GM06990 (cell line): ENCODE measurements at regions not wholly inside any gene's neighbourhood (a gene's known extent, or its start where the extent isn't known, plus 50 kb on each side); places are given as distances from the start of the nearest gene placed in this dataset.
"Not testable (repeated sequence)": the region's sequence is repeated elsewhere in the genome, so short reads cannot be mapped to it uniquely, and the experiment has no call there.

ENCODE experiments used
- DNase-seq: peaks from one replicate; pipeline ENCODE4 v3.0.0-alpha.2; 2011; ENCODE audit not compliant: insufficient read length; ENCODE audit errors: extremely low read depth
- H3K27me3 ChIP-seq: replicated peaks from 2 replicates; pipeline ENCODE4 v1.6.0; 2011; ENCODE audit warnings: low read length; ENCODE audit not compliant: control insufficient read depth, insufficient read depth
- H3K36me3 ChIP-seq: 2 replicates; pipeline ENCODE4 v1.5.1; 2011; ENCODE audit warnings: low read length; ENCODE audit not compliant: control insufficient read depth, insufficient read depth
- H3K4me3 ChIP-seq: replicated peaks from 2 replicates; pipeline ENCODE4 v1.5.1; 2011; ENCODE audit warnings: low read depth, mild to moderate bottlenecking, control low read depth, low read length
- TF ChIP-seq, protein P1 (sequence below): IDR thresholded peaks from 2 replicates; pipeline ENCODE4 v1.5.1; 2011; ENCODE audit warnings: low read length, control low read depth, mild to moderate bottlenecking, inconsistent platforms; ENCODE audit not compliant: insufficient read depth, poor library complexity, severe bottlenecking

DNA sequence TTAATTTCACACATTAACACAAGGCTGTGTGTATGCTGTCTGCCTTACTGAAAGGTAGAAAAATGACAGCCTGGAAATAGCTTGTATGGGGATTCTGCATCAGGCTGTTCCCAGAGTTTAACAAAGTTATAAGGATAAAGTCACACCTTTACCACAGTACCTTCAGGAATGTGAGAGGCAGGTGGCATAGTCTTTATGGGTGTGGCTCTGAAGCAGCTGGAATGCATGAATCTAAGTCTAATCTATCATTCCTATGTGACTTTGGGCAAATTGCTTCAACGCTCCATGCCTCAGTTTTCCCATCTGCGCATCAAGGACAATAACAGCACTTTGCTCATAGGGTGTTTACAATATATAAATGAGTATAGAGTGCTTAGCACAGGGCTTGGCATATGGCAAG is 84.2 kb upstream of the EGFL6 start:
- DNase-seq = no peak
- Histone ChIP-seq H3K4me3 (no peak overlapping the region), H3K27me3 (no peaks in the 10 kb centered on the region), H3K36me3 (no peaks in the 10 kb centered on the region)
- TF ChIP-seq, protein P1, sequence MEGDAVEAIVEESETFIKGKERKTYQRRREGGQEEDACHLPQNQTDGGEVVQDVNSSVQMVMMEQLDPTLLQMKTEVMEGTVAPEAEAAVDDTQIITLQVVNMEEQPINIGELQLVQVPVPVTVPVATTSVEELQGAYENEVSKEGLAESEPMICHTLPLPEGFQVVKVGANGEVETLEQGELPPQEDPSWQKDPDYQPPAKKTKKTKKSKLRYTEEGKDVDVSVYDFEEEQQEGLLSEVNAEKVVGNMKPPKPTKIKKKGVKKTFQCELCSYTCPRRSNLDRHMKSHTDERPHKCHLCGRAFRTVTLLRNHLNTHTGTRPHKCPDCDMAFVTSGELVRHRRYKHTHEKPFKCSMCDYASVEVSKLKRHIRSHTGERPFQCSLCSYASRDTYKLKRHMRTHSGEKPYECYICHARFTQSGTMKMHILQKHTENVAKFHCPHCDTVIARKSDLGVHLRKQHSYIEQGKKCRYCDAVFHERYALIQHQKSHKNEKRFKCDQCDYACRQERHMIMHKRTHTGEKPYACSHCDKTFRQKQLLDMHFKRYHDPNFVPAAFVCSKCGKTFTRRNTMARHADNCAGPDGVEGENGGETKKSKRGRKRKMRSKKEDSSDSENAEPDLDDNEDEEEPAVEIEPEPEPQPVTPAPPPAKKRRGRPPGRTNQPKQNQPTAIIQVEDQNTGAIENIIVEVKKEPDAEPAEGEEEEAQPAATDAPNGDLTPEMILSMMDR = no peak

DNA sequence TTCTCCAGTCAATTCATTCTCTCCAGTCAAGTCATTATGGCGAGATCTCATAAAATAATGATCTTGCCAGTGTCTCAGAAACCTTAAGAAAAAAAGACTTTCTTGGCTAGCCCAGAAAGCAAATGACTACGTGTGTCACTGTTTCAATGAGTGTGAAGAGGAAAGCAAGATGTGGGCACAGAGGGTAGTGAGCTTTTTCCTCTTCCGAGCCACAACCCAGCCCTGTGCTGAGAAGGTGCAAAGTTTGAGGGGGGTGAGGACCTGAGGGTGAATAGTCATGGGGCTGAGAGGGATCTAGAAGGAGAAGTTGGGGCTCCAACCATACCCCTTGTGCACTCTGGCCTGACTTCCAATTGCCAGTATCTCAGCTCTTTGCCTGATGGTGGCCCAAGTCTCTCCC is 85.6 kb upstream of the EGFL6 start:
- Histone ChIP-seq H3K4me3 (no peak overlapping the region), H3K36me3 (no peaks in the 10 kb centered on the region), H3K27me3 (no peaks in the 10 kb centered on the region)
- TF ChIP-seq, protein P1 = no peak
- no peak for DNase-seq

DNA sequence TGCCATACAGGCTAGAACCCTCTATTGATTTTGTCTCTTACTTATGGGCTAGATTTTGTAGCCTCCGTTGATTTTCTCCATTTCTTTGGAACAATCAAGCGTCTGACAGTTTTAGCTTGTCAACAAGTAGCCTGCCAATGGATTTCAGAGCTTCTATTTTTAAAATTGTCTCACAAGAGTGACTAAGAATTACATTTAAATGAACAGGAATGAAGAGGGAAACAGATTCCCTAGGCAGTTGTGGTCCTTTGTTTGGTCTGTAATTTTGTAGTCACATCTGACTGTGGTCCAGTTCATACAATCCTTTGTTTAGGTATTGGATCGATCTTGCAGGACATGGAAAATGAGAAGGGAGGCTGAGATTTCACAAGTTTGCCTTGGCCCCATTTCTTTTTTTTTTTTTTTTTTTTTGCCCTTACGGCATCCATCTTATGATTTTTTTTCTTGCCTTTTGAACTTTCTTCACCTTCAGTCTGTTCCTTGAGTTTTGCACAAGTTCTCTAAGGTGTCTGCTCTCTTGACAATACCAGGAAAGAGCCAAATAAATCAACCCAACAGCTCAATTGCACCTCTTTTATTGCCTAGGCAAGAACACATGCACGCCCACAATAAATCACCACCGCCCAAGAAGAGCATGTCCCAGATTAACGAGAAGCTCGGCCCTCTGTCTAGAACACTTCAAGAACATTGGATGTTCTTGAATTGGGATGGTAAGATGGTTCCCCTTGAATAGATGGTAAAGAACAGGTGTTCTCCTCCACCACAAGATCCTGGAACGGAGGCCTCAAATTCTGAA is 86.5 kb upstream of the EGFL6 start:
- H3K36me3 ChIP-seq = no peaks in the 10 kb centered on the region
- DNase-seq = no peak
- no peak overlapping the region for H3K4me3 ChIP-seq
- TF ChIP-seq, protein P1 = no peak
- no peaks in the 10 kb centered on the region for H3K27me3 ChIP-seq

DNA sequence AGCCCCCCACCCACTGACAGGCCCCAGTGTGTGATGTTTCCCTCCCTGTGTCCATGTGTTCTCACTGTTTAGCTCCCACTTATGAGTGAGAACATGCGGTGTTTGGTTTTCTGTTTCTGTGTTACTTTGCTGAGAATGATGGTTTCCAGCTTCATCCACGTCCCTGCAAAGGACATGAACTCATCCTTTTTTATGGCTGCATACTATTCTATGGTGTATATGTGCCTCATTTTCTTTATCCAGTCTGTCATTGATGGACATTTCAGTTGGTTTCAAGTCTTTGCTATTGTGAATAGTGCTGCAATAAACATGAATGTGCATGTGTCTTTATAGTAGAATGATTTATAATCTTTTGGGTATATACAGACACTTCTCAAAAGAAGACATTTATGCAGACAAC is 88.6 kb upstream of the EGFL6 start:
- H3K4me3 ChIP-seq, H3K27me3 ChIP-seq, DNase-seq, H3K36me3 ChIP-seq: not testable (repeated sequence)

DNA sequence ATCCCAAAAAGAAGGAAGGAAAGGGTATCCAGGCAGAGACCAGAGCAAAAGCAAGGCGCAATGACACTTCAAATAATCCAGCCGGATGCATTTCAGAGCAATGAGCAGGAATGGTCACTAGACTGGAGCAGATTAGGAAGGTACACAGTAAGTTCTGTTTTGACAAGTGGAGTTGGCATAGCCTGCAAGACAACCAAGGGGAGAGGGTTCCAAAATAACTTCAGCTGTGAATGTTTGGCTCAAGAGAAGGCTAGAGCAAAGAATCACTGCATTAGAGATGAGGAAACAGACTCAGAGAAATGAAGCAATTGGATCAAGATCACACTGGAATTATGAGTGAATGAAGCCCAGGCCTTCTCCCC is 90.0 kb upstream of the EGFL6 start:
- no peak overlapping the region for H3K4me3 ChIP-seq
- no peaks in the 10 kb centered on the region for H3K27me3 ChIP-seq
- TF ChIP-seq, protein P1 = no peak
- DNase-seq = no peak
- no peaks in the 10 kb centered on the region for H3K36me3 ChIP-seq

- no peaks in the 10 kb centered on the region for H3K27me3 ChIP-seq
- no peaks in the 10 kb centered on the region for H3K36me3 ChIP-seq
- no peak overlapping the region for H3K4me3 ChIP-seq
- no peak for DNase-seq
- TF ChIP-seq, protein P1 = no peak
These were observed 90.5 kb upstream of the EGFL6 start for GRCh38 chrX:13478740-13479451.
